HepG2 (cell line): ENCODE measurements at regions not wholly inside any gene's neighbourhood (a gene's known extent, or its start where the extent isn't known, plus 50 kb on each side); places are given as distances from the start of the nearest gene placed in this dataset.

Experiments
- ATAC-seq: fragments of 200-7000 bp; cut with Tn5 transposase; 3 replicates; pipeline ENCODE4 v1.9.1; 2020; ENCODE audit warnings: mild to moderate bottlenecking, moderate library complexity
- BruUV-seq: library from RNA; stranded (reverse); fragments of 400-500 nt; replicated peaks from 2 replicates; lab custom pipeline; 2021; lab: Mats Ljungman, UMichigan
- CTCF ChIA-PET: fragments of 300-600 bp; formaldehyde crosslinking; extraction: SDS; loops from one replicate; lab custom pipeline; 2021; ENCODE audit warnings: low total read pairs, inconsistent platforms, low intra/inter-chr PET ratio; lab: Yijun Ruan, JAX
- POLR2A ChIA-PET: fragments of 350-600 bp; sonication (Branson Sonifier 250); formaldehyde crosslinking; loops from one replicate; lab custom pipeline; 2020; ENCODE audit warnings: antibody characterized with exemption, inconsistent platforms; lab: Yijun Ruan, JAX
- DNase-seq: peaks from one replicate; pipeline ENCODE4 v3.0.0-alpha.2; 2015; ENCODE audit warnings: low spot score
- FAIRE-seq: peaks from 3 replicates; lab custom pipeline; 2011; peaks lifted over from hg19 to GRCh38; lab: Jason Lieb, UNC
- H2AFZ ChIP-seq: one replicate; pipeline ENCODE4 v1.6.1; 2011; ENCODE audit warnings: low read length, inconsistent platforms
- H3K27ac ChIP-seq: fragments of 300-600 bp; 3 replicates; pipeline ENCODE4 v1.8.0; 2011; ENCODE audit warnings: mixed run types, mild to moderate bottlenecking, mixed read lengths, low read length, inconsistent platforms; ENCODE audit not compliant: insufficient read depth; ENCODE audit errors: extremely low read length
- H3K27me3 ChIP-seq, 2 experiments: fragments of 200-600 bp in 1 of 2; 2 replicates in 1 of 2; 3 replicates in 1 of 2; pipeline versions ENCODE4 v1.6.0 to v1.8.0; 2011; ENCODE audit warnings: low read length in 2 of 2, mild to moderate bottlenecking in 2 of 2, moderate library complexity in 2 of 2, inconsistent platforms in 1 of 2; ENCODE audit not compliant: insufficient read depth in 2 of 2, control insufficient read depth in 1 of 2
- H3K36me3 ChIP-seq, 2 experiments: fragments of 200-600 bp in 1 of 2; replicated peaks in 1 of 2; 2 replicates in 1 of 2; 3 replicates in 1 of 2; pipeline versions ENCODE4 v1.5.1 to v1.8.0; 2011; ENCODE audit warnings: low read length in 2 of 2, inconsistent platforms in 1 of 2; ENCODE audit not compliant: insufficient read depth in 2 of 2, control insufficient read depth in 1 of 2
- H3K4me1 ChIP-seq: 2 replicates; pipeline ENCODE4 v1.5.1; 2012; ENCODE audit warnings: low read length, inconsistent platforms; ENCODE audit not compliant: insufficient read depth
- H3K4me2 ChIP-seq: 2 replicates; pipeline ENCODE4 v1.6.0; 2011; ENCODE audit warnings: low read depth, low read length, inconsistent platforms
- H3K4me3 ChIP-seq, 3 experiments: fragments of 200-600 bp in 1 of 3; sonication (generic), shearing (Covaris generic) in 1 of 3; replicated peaks in 1 of 3; 2 replicates each; pipeline ENCODE4 v1.5.1; 2011 to 2016; ENCODE audit warnings: low read length in 3 of 3, inconsistent platforms in 2 of 3, low read depth in 2 of 3, mild to moderate bottlenecking in 2 of 3, control low read depth in 1 of 3, mixed read lengths in 1 of 3; ENCODE audit not compliant: insufficient read depth in 1 of 3
- H3K79me2 ChIP-seq: one replicate; pipeline ENCODE4 v1.6.1; 2011; ENCODE audit warnings: low read length, inconsistent platforms; ENCODE audit not compliant: insufficient read depth
- H3K9ac ChIP-seq: 2 replicates; pipeline ENCODE4 v1.6.0; 2011; ENCODE audit warnings: mild to moderate bottlenecking, low read depth, low read length, inconsistent platforms; ENCODE audit not compliant: insufficient read depth
- H3K9me3 ChIP-seq: 2 replicates; pipeline ENCODE4 v1.5.1; 2012; ENCODE audit warnings: mild to moderate bottlenecking, low read length
- H4K20me1 ChIP-seq: 2 replicates; pipeline ENCODE4 v1.6.0; 2011; ENCODE audit warnings: inconsistent platforms, mild to moderate bottlenecking, low read length, moderate library complexity; ENCODE audit not compliant: insufficient read depth
- ETS1 ChIP-seq: sonication (generic); formaldehyde crosslinking; IDR thresholded peaks from 2 replicates; pipeline ENCODE4 v1.4.0; 2020; ENCODE audit warnings: missing genetic modification reagents
- HNRNPL ChIP-seq: fragments of 200-400 bp; formaldehyde crosslinking; IDR thresholded peaks from 2 replicates; pipeline ENCODE4 v1.6.1; 2017; ENCODE audit warnings: mild to moderate bottlenecking, low read depth, low read length
- IKZF4 ChIP-seq: sonication (generic); formaldehyde crosslinking; IDR thresholded peaks from 2 replicates; pipeline ENCODE4 v1.5.1; 2020; ENCODE audit warnings: borderline replicate concordance, mild to moderate bottlenecking, low read depth, missing genetic modification reagents; ENCODE audit errors: not compliant biosample characterization
- KDM6A ChIP-seq: IDR thresholded peaks from 2 replicates; pipeline ENCODE4 v1.6.1; 2016; ENCODE audit warnings: low read depth
- MIER2 ChIP-seq: IDR thresholded peaks from 2 replicates; pipeline ENCODE4 v1.6.1; 2016; ENCODE audit warnings: missing biosample characterization, missing genetic modification reagents
- POLR2AphosphoS5 ChIP-seq: IDR thresholded peaks from 2 replicates; pipeline ENCODE4 v1.6.1; 2012; ENCODE audit warnings: low read depth, low read length
- SAFB2 ChIP-seq: sonication (generic); formaldehyde crosslinking; IDR thresholded peaks from 2 replicates; pipeline ENCODE4 v1.5.1; 2020; ENCODE audit warnings: missing genetic modification reagents, low read depth, mild to moderate bottlenecking, borderline replicate concordance
- ZBTB42 ChIP-seq: sonication (generic); formaldehyde crosslinking; IDR thresholded peaks from 2 replicates; pipeline ENCODE4 v1.5.0; 2020; ENCODE audit warnings: mild to moderate bottlenecking, missing genetic modification reagents
- ZFY ChIP-seq: sonication (generic); formaldehyde crosslinking; IDR thresholded peaks from 2 replicates; pipeline ENCODE4 v1.4.0; 2020; ENCODE audit warnings: missing genetic modification reagents
- ZNF484 ChIP-seq: sonication (generic); formaldehyde crosslinking; IDR thresholded peaks from 2 replicates; pipeline ENCODE4 v1.5.1; 2020; ENCODE audit warnings: mild to moderate bottlenecking, low read depth, missing genetic modification reagents, borderline replicate concordance
- ZNF574 ChIP-seq: sonication (generic); formaldehyde crosslinking; IDR thresholded peaks from 2 replicates; pipeline ENCODE4 v1.4.0; 2020; ENCODE audit warnings: missing genetic modification reagents
- ZNF678 ChIP-seq: sonication (generic); formaldehyde crosslinking; IDR thresholded peaks from 2 replicates; pipeline ENCODE4 v1.4.0; 2020; ENCODE audit warnings: mild to moderate bottlenecking, missing genetic modification reagents
- ZNF891 ChIP-seq: sonication (generic); formaldehyde crosslinking; IDR thresholded peaks from 2 replicates; pipeline ENCODE4 v1.5.0; 2020; ENCODE audit warnings: mild to moderate bottlenecking, missing genetic modification reagents
- WGBS: methylation state at CpG from one replicate; pipeline ENCODE4 v1.1.6; 2017; ENCODE audit warnings: low lambda C conversion rate; 5-methylcytosine and 5-hydroxymethylcytosine counted together
- in situ Hi-C: cut with HindIII; loops from 2 replicates; pipeline ENCODE4 v1.10.0; 2017; ENCODE audit warnings: low pct_unique_long_range_greater_than_20kb; ENCODE audit not compliant: extremely low pct_ligation_motif_present
- intact Hi-C: fragments of 100-400 bp; cut with micrococcal nuclease; formaldehyde crosslinking; loops from one replicate; pipeline ENCODE4 v1.10.0; 2022; ENCODE audit not compliant: unreplicated experiment
- TF ChIP-seq, protein P1 (sequence below): sonication (generic); formaldehyde crosslinking; IDR thresholded peaks from 2 replicates; pipeline ENCODE4 v1.4.0; 2020; ENCODE audit warnings: missing genetic modification reagents
- TF ChIP-seq, protein P2 (sequence below): sonication (generic); formaldehyde crosslinking; IDR thresholded peaks from 2 replicates; pipeline ENCODE4 v1.4.0; 2020; ENCODE audit warnings: missing genetic modification reagents

- TF ChIP-seq, protein P1, sequence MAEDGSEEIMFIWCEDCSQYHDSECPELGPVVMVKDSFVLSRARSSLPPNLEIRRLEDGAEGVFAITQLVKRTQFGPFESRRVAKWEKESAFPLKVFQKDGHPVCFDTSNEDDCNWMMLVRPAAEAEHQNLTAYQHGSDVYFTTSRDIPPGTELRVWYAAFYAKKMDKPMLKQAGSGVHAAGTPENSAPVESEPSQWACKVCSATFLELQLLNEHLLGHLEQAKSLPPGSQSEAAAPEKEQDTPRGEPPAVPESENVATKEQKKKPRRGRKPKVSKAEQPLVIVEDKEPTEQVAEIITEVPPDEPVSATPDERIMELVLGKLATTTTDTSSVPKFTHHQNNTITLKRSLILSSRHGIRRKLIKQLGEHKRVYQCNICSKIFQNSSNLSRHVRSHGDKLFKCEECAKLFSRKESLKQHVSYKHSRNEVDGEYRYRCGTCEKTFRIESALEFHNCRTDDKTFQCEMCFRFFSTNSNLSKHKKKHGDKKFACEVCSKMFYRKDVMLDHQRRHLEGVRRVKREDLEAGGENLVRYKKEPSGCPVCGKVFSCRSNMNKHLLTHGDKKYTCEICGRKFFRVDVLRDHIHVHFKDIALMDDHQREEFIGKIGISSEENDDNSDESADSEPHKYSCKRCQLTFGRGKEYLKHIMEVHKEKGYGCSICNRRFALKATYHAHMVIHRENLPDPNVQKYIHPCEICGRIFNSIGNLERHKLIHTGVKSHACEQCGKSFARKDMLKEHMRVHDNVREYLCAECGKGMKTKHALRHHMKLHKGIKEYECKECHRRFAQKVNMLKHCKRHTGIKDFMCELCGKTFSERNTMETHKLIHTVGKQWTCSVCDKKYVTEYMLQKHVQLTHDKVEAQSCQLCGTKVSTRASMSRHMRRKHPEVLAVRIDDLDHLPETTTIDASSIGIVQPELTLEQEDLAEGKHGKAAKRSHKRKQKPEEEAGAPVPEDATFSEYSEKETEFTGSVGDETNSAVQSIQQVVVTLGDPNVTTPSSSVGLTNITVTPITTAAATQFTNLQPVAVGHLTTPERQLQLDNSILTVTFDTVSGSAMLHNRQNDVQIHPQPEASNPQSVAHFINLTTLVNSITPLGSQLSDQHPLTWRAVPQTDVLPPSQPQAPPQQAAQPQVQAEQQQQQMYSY (CRISPR knock-in tag): no peak
- TF ChIP-seq SAFB2 (CRISPR knock-in tag): no peak
- TF ChIP-seq ZNF891 (CRISPR knock-in tag): no peak
- no peak for TF ChIP-seq KDM6A (CRISPR knock-in tag)
- TF ChIP-seq ZNF484 (CRISPR knock-in tag): no peak
- TF ChIP-seq ZBTB42 (CRISPR knock-in tag): no peak
- TF ChIP-seq ZFY (CRISPR knock-in tag): no peak
- no peak for TF ChIP-seq HNRNPL
- no peak for TF ChIP-seq IKZF4 (CRISPR knock-in tag)
- no peak for TF ChIP-seq MIER2 (CRISPR knock-in tag)
- TF ChIP-seq, all 625 proteins: peak for 0
These were observed 65.8 kb upstream of the RFXAP start (continued) for GRCh38 chr13:36753176-36753575.

- Histone ChIP-seq H3K27me3 (peaks cover 0 to 8% of the 10 kb centered on the region in 2 experiments; a peak in 2 of 5 replicates), H3K36me3 (no peaks in the 10 kb centered on the region), H3K27ac (no peak overlapping the region), H4K20me1 (no peaks in the 10 kb centered on the region), H3K9me3 (no peaks in the 10 kb centered on the region), H3K4me1 (no peaks in the 10 kb centered on the region), H2AFZ (no peak overlapping the region), H3K9ac (no peak overlapping the region), H3K4me3 (no peak overlapping the region), H3K79me2 (no peaks in the 10 kb centered on the region), H3K4me2 (no peak overlapping the region)
- BruUV-seq: no TSS peak
- ChIA-PET CTCF (no interaction called here), POLR2A (no interaction called here)
- 50% methylated on average over 1 of the region's 1 CpG for WGBS
- no peak for ATAC-seq
- FAIRE-seq: no peak
- in situ Hi-C loops: no loop called here
- no peak for DNase-seq
- intact Hi-C loops: no loop called here
- no peak for TF ChIP-seq POLR2AphosphoS5
- no peak for TF ChIP-seq ZNF574 (CRISPR knock-in tag)
- no peak for TF ChIP-seq ZNF678 (CRISPR knock-in tag)
- TF ChIP-seq, protein P2, sequence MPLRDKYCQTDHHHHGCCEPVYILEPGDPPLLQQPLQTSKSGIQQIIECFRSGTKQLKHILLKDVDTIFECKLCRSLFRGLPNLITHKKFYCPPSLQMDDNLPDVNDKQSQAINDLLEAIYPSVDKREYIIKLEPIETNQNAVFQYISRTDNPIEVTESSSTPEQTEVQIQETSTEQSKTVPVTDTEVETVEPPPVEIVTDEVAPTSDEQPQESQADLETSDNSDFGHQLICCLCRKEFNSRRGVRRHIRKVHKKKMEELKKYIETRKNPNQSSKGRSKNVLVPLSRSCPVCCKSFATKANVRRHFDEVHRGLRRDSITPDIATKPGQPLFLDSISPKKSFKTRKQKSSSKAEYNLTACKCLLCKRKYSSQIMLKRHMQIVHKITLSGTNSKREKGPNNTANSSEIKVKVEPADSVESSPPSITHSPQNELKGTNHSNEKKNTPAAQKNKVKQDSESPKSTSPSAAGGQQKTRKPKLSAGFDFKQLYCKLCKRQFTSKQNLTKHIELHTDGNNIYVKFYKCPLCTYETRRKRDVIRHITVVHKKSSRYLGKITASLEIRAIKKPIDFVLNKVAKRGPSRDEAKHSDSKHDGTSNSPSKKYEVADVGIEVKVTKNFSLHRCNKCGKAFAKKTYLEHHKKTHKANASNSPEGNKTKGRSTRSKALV (CRISPR knock-in tag): no peak
- TF ChIP-seq ETS1 (CRISPR knock-in tag): no peak
These were observed 60.7 kb upstream of the RFXAP start for GRCh38 chr13:36758345-36758744.
